H1 (cell line): ENCODE measurements at regions not wholly inside any gene's neighbourhood (a gene's known extent, or its start where the extent isn't known, plus 50 kb on each side); places are given as distances from the start of the nearest gene placed in this dataset.

Experiments used
- KDM5A ChIP-seq: fragments of 200-600 bp; IDR thresholded peaks from 2 replicates; pipeline ENCODE4 v1.7.1; 2012; ENCODE audit warnings: mild to moderate bottlenecking, low read length, inconsistent platforms, mixed read lengths
- RAD21 ChIP-seq, 2 experiments: IDR thresholded peaks in 1 of 2; conservative IDR thresholded peaks in 1 of 2; 2 replicates each; pipeline ENCODE4 v1.6.1; 2011; ENCODE audit warnings: low read depth in 2 of 2, low read length in 2 of 2, improper control_type of control experiment in 1 of 2, inconsistent platforms in 1 of 2, mild to moderate bottlenecking in 1 of 2, moderate library complexity in 1 of 2
- RXRA ChIP-seq: IDR thresholded peaks from 2 replicates; pipeline ENCODE4 v1.6.1; 2011; ENCODE audit warnings: low read depth, mild to moderate bottlenecking, low read length, moderate library complexity; ENCODE audit not compliant: insufficient read depth
- SIN3A ChIP-seq, 2 experiments: IDR thresholded peaks in 1 of 2; conservative IDR thresholded peaks in 1 of 2; 2 replicates each; pipeline ENCODE4 v1.6.1; 2011 to 2012; ENCODE audit warnings: low read length in 2 of 2, improper control_type of control experiment in 1 of 2, low read depth in 1 of 2, mild to moderate bottlenecking in 1 of 2
- TAF1 ChIP-seq: IDR thresholded peaks from 2 replicates; pipeline ENCODE4 v1.6.1; 2011; ENCODE audit warnings: mild to moderate bottlenecking, low read depth, low read length
- TF ChIP-seq, protein P1 (sequence below): fragments of 300-600 bp; sonication (generic); IDR thresholded peaks from 2 replicates; pipeline ENCODE4 v1.7.1; 2012; ENCODE audit warnings: low read length, moderate library complexity, mild to moderate bottlenecking, inconsistent platforms; ENCODE audit not compliant: insufficient replicate concordance

DNA sequence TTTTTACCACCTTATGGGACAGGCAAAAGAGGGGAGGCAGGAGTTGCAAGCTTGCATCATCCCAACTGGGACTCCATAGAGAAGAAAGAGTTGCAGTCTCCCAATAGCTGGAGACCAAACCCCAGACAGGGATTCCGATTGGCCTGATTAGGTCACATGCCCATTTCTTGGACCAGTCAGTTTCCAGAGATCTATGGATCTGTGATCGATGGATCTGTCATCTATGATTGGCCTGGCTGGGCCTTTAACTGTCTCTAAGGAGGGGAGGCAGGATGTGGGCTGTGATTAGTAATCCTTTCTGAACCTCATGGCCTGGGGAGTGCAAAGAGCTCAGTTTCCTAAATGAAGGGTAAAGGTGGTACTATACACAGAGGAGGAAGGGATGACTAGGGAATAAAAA is 252.1 kb downstream of the MATN1 start (continued):
- TF ChIP-seq, protein P1, sequence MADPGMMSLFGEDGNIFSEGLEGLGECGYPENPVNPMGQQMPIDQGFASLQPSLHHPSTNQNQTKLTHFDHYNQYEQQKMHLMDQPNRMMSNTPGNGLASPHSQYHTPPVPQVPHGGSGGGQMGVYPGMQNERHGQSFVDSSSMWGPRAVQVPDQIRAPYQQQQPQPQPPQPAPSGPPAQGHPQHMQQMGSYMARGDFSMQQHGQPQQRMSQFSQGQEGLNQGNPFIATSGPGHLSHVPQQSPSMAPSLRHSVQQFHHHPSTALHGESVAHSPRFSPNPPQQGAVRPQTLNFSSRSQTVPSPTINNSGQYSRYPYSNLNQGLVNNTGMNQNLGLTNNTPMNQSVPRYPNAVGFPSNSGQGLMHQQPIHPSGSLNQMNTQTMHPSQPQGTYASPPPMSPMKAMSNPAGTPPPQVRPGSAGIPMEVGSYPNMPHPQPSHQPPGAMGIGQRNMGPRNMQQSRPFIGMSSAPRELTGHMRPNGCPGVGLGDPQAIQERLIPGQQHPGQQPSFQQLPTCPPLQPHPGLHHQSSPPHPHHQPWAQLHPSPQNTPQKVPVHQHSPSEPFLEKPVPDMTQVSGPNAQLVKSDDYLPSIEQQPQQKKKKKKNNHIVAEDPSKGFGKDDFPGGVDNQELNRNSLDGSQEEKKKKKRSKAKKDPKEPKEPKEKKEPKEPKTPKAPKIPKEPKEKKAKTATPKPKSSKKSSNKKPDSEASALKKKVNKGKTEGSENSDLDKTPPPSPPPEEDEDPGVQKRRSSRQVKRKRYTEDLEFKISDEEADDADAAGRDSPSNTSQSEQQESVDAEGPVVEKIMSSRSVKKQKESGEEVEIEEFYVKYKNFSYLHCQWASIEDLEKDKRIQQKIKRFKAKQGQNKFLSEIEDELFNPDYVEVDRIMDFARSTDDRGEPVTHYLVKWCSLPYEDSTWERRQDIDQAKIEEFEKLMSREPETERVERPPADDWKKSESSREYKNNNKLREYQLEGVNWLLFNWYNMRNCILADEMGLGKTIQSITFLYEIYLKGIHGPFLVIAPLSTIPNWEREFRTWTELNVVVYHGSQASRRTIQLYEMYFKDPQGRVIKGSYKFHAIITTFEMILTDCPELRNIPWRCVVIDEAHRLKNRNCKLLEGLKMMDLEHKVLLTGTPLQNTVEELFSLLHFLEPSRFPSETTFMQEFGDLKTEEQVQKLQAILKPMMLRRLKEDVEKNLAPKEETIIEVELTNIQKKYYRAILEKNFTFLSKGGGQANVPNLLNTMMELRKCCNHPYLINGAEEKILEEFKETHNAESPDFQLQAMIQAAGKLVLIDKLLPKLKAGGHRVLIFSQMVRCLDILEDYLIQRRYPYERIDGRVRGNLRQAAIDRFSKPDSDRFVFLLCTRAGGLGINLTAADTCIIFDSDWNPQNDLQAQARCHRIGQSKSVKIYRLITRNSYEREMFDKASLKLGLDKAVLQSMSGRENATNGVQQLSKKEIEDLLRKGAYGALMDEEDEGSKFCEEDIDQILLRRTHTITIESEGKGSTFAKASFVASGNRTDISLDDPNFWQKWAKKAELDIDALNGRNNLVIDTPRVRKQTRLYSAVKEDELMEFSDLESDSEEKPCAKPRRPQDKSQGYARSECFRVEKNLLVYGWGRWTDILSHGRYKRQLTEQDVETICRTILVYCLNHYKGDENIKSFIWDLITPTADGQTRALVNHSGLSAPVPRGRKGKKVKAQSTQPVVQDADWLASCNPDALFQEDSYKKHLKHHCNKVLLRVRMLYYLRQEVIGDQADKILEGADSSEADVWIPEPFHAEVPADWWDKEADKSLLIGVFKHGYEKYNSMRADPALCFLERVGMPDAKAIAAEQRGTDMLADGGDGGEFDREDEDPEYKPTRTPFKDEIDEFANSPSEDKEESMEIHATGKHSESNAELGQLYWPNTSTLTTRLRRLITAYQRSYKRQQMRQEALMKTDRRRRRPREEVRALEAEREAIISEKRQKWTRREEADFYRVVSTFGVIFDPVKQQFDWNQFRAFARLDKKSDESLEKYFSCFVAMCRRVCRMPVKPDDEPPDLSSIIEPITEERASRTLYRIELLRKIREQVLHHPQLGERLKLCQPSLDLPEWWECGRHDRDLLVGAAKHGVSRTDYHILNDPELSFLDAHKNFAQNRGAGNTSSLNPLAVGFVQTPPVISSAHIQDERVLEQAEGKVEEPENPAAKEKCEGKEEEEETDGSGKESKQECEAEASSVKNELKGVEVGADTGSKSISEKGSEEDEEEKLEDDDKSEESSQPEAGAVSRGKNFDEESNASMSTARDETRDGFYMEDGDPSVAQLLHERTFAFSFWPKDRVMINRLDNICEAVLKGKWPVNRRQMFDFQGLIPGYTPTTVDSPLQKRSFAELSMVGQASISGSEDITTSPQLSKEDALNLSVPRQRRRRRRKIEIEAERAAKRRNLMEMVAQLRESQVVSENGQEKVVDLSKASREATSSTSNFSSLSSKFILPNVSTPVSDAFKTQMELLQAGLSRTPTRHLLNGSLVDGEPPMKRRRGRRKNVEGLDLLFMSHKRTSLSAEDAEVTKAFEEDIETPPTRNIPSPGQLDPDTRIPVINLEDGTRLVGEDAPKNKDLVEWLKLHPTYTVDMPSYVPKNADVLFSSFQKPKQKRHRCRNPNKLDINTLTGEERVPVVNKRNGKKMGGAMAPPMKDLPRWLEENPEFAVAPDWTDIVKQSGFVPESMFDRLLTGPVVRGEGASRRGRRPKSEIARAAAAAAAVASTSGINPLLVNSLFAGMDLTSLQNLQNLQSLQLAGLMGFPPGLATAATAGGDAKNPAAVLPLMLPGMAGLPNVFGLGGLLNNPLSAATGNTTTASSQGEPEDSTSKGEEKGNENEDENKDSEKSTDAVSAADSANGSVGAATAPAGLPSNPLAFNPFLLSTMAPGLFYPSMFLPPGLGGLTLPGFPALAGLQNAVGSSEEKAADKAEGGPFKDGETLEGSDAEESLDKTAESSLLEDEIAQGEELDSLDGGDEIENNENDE, result no peak
- no peak for TF ChIP-seq RXRA
- no peak for TF ChIP-seq RAD21 (IDR thresholded peaks at IDR 0.05 in 1 of 2, conservative IDR thresholded peaks at IDR 0.05 in 1 of 2; ENCODE audit: low read depth in 2 of 2, low read length in 2 of 2)
- TF ChIP-seq KDM5A, result no peak
- TF ChIP-seq SIN3A (conservative IDR thresholded peaks at IDR 0.05 in 1 of 2, IDR thresholded peaks at IDR 0.05 in 1 of 2; ENCODE audit: low read depth in 1 of 2, low read length in 2 of 2), result no peak
- no peak for TF ChIP-seq TAF1
